HG02973 (cell line): ENCODE measurements at regions not wholly inside any gene's neighbourhood (a gene's known extent, or its start where the extent isn't known, plus 50 kb on each side); places are given as distances from the start of the nearest gene placed in this dataset.

Experiments used
- ATAC-seq: cut with Tn5 transposase; IDR thresholded peaks from one replicate; pipeline ENCODE4 v1.9.1; 2021; ENCODE audit warnings: moderate library complexity; ENCODE audit not compliant: unreplicated experiment

DNA sequence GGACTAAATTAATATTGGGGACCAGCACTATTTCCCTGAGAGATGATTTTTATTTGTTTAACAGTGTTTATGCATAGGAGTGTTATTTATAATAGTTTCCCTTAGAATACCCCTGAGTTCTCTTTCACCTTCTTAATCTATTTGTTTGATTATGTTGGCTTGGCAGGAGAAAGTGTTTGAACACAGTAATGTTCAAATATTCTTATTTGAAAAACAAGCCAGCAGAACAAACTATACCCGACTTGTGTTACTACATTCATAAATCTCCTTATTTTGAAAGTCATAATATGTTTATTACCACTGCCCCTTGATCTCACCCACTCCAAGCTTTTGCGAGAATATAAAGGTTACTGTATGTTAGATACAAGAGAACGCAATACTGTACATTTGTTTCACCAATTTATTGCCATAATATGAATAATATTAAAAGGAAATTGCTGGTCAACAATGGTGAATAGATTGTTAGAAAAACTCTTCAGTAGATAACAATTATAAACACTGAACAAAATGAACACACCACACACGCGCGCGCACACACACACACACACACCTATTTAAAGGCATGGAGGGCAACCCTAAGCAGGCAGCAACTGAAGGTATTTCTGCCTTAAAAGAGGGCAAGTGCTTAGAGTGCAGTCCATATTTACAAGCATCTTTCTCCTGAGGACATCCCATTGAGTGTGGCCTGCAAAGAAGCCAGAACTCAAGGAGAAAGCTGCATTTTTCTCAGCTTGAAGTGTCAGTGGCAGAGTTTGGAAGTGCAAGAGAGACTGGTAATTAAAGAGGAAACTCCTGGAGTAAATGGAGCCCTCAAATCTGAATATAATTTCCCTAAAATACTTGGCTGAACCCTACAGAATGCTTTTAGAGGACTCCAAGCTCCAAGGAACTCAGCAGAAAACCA lies 279.4 kb upstream of the MAN1A1 start:
- no peak for ATAC-seq

DNA sequence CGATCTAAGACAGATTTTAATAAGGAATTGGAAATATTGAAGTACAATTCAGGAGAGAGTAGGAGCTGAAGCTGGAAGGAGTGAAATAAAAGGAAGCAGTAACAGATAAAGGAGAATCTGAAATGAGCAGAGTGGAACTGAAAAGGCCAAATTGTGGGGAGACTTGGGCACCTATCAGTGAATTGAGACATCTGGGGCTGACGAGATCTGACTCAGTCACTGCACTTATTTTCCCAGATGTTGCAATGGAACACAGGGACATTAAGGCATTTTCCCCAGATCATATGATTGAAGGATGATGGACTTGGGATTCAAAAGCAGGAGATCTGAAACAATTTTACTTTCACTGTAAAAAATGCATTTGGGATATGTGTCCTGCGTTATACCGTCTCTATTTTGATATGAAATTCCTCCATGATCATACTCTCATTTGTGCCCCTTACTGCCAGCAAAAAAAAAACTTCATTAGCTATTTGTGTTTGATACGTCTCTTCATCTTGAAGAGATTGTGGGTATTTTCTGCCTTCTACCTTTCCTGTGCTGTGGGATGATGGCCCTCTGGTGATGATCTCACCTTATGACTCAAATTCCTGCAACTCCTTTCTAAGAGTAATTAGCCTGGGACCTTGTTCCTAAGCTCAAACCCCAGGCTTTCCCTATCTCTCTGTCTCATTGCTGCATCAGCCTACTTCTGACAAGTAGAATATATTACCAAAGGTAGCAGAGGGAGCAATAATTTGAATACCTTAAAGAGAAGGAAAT lies 278.5 kb upstream of the MAN1A1 start:
- ATAC-seq = no peak

DNA sequence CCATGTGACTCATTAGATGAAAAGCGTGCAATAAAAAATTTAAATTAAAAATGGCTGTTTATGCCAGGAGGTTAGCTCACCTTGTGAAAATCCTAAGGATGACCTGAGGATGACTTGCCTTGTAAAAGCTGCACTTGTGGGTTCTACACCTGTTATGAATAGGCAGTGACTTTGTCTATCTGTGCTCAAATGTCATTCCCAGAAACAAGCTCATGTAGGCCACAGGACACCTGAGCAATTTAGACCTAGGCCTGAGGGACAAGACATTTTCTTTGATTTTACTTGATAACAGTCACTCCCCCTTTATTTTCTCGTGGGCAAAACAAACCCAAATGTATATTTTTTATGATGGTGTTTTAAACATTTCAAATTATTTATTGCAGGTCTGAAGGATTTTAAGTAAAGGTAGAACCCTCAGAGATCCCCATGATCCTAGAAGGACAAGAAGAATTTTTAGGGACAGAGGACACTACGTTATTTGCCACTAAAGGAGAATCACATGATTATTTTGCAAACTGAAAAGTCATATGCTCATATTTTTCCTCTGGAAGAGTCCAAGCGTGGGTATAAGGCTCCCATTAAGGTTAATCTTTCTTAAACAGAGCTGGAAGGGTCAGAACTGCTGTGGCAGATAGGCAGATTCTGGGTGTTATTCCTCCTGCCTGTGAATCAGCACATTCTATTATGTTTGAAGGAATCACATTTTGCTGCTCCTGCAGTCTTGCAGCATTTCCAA lies 277.5 kb upstream of the MAN1A1 start:
- ATAC-seq = no peak

DNA sequence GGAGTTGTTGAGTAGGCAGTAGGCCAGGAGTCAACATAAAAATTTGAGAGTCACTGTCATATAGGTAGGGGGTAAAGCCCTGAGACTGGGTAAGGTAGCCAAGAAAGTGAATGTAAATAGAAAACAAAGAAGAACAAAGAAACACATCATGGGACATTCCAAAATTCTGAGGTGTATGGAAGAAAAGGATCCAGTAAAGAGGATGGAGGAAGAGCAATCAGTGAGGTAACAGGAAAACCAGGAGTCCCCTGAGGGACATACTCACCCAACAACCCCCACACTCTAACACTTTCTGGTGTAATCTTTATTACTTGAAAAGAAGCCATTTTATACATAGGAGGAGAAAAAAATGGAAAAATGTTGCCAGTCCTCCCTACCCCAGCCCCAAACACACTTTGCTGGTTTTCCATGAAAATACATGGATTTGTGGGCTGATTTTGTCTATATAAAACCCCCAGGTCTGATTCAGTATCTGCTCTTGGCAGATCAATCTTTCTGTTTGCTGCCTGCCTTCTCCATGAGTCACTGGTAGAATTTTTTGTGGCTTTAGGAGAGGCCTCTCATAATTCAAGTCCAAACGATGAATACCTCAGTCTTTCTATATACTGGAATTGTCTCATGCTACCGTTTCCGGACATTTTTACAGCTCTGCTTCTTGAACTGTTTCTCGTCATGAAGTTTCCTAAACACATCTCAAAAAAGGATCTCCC lies 271.4 kb upstream of the MAN1A1 start:
- no peak for ATAC-seq

DNA sequence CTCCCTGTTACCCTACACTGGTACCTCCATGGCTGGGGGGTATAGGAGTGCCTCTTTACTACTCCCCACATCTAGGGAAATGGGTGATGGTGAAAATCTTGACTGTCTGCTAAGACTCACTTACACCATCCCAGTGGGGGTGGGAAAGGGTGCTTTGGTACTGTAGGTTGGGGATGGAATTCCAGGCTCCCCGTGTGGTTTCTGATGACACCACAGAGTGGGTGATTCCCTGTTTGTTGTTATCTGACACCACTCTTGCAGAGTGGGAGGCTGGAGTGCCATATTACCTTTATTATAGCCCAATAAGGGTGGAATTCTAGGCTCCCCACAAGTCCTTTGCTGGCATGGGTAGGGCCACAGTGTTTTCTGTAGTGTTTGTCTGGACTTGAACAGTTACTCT lies 264.6 kb upstream of the MAN1A1 start:
- ATAC-seq = no peak

DNA sequence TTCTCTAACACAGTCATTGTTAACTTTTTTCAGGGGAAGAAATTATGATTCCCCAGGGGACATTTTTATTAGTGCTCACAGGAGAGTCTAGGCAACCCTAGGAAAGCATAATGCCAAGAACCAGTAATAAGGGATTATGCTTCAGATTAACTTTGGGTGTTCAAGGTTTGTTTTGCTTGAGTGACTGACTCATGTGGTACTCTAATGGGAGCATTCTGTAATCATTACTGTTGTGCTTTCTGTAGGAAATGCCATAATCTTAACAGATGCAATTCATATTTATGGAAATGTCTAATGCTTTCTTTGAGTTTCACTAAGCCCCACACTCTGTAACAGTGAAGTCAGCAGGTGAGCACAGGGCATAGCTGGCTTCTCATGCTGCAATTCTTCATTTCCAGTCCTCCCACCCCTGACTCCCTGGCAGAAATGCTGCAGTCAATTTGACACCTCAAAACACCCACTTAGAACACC lies 263.4 kb upstream of the MAN1A1 start:
- no peak for ATAC-seq

DNA sequence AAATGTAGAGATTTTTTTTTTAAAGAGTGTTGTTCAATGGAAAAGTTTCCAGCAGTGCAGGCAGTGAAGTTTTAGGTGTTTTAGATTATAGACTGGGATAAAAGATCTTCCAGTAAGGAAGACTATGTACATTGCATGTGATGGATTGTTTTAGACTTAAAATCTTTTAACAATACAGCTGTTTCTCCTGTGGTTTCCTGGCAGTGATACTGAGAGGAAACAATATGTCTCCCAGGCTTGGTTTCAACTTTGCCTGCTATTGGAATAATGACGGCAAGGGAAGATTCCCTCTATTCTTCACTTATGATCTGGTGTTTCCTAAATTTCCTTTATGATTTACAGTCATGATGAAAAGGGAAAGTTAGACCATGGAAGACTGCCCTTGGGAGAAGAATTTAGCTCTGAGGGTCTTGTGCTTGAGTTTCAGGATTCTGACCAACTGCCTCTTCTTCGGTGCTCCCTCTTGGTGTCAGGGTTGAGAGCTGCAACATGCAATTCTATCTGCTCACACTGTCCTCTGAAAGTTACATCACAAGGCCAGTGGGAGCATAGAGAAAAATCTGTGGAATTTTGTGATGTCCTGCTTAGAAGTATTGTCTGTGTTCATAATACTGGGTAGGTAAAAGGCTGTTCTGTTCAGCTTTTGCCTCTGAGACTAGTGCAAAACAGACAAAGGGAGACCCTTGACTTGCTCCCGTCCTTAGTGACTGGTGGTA lies 262.8 kb upstream of the MAN1A1 start:
- no peak for ATAC-seq

DNA sequence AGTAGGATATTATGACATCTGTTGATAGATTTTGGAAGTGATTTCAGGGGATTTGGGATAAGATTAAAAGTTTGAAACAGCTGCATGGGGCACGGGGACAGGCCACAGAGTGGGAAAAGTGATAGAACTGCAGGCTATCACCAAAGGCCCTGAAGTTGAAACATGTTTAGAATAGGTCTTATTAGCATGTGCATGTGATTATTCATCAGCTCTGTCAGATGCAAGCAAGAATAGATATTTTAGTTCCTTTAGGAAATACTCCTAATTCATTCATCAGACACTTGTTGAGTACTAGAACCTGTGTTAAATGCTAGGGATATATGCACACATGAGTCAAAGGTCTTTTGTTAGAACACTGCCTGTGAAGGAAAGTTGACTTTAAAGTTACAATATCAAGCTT lies 261.2 kb upstream of the MAN1A1 start:
- ATAC-seq = no peak

DNA sequence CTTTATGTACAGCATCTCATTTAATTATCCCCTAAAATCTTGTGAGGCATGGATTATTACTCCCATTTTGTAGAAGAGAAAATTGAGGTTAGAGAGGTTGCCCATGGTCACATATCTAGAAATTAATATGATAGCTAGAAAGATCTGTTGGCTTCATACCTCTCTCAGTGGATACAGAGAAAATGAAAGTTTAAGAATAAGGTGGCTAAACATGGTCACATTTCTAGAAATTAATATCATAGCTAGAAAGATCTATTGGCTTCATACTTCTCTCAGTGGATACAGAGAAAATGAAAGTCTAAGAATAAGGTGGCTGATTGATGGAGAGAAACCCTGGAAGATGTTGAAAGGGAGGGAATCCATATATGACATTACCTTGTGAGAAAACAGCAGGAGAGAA lies 260.7 kb upstream of the MAN1A1 start:
- ATAC-seq = no peak

DNA sequence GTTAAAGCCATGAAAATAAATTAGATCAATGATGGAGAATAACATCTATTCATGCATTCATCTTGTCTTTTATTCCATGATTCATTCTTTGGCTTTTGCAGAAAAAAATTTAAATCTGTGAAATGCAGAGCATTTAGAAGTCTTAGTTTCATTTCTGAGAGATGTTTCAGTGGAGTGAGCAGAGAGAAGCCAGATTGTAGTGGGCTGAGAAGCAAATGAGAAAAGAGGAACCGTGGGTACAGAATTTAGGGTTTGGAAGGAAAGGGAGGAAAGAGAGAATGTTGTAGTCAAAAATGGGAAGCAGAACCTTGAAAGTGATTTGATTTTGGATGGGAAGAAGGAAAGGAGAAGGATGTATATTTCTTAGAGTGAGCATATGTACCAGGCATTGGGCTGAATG lies 260.3 kb upstream of the MAN1A1 start:
- ATAC-seq = no peak

DNA sequence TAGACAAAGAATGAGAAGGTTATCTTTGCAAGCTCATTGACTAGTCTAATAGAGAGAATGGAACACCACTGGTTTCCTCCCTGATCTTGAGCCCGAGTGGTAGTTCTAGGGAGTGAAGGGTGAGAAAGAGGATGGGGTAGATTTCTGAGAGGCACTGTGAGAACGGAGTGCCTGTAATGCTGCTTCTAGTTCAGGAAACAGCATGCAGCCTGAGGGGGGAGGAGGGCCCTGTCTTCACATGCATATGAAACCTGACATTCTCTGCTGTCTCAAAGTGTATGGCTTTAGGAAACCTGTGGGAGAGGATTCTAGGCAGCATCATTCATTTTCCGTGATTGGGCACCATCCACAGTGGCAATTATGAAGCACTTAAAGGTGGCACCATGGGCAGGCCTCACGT lies 259.4 kb upstream of the MAN1A1 start:
- ATAC-seq = no peak

DNA sequence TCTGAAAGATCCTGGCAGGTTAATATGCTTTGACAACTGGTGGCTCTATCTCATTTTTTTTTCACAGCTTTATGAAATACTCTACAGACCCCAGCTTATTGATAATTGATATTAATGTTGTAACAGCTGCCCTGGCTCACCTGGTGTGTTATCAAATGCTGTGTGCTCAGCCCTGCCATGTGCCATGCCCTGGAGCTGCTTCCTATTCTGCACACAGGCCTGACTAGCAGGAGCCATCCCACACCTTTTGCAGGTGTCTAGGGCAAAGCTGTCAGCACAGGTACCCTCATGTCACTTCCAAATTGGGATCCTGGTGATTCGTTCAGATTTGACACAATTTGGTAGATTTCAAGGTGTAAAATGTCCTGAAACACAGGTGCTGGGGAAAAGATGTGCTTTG lies 254.6 kb upstream of the MAN1A1 start:
- no peak for ATAC-seq

DNA sequence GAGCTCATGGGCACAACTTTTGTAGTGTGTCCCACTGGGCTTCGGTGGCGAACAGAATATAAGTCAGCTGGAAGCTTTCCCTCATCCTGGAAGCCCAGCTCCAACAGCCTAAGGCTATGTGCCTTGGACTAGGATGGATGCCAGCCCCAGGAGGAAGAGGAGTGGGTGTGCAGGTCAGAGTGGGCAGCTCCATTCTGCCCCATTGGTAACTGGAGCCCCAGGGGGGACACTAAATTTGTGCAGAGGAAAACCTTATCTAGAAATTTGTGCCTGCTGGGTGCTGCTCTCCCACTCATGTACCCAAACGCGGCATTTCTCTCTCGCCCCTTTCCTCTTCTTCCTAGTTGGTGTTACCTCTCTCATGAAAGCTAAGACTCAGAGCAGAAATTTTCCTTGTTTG lies 253.9 kb upstream of the MAN1A1 start:
- ATAC-seq = no peak

DNA sequence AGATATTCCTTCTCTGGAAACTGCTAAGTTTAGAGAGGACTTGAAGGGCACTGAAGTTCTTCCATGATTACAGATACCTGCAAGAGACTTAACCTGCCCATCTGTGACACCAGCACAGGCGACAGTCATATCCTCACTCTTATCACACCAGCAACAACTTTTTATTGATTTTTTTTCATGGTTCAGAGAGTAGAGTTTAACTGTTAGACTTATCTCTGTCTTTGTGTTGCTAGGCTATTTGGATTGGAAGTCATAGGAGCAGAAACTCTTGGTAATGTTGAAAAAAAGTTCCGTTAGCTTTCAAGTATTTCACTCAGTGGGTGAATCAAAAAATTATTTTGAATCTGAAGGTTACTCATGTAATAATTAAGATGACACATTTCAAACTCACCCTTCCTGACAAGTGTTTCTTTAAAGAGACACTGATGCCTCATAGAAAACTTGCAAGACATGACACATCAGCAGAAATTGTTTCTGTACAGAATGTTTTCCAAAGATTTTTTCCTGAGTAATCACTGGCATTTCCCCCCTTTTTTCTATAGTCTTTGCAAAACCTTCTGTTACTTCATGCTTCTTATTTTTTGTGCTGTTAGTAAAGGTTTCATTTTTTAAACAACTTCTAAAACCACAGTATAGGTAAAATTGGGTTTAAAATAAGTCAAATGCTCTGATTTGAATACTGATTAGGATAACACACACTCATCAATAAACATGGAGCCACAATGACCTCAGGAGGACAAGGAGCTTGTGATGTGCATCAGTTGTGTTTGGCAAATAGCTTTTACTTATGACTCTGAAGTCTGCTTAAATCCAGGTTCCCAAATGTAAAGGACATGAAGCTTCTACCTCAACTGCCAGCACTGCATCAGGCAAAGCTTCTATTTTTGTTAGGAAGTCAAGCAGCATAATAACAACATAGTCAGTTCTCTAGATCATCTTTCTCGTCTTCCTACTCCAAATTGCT lies 252.9 kb upstream of the MAN1A1 start:
- no peak for ATAC-seq

DNA sequence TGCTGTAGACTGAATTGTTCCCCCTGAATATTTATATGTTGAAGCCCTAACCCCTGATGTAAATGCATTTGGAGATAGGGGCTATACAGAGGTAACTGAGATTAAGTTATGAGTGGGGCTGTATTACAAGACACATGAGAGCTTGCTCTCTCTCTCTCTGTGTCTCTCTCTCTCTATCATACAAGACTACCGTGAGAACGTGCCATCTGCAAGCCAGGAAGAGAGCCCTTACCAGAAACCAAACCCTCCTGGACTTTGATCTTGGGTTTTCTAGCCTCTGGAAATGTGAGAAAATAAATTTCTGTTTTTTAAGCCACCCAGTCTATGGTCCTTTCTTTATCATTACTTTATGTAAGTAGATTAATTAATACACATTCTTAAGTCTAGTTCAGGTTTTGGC lies 249.3 kb upstream of the MAN1A1 start:
- no peak for ATAC-seq

DNA sequence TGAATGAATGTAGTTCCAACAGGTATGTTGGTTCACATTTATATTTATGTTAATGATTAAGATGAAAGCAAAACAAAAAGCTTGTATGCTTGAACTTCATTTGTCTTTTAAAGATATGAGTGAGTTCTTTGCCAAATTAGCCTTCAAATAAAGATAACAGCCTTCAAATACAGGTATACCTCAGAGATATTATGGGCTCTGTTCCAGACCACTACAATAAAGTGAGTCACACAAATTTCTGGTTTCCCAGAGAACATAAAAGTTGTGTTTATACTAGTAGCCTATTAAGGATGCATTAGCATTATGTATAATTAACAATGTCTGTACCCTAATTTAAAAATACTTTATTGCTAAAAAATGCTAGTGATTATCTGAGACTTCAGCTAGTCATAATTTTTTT lies 245.3 kb upstream of the MAN1A1 start:
- no peak for ATAC-seq

DNA sequence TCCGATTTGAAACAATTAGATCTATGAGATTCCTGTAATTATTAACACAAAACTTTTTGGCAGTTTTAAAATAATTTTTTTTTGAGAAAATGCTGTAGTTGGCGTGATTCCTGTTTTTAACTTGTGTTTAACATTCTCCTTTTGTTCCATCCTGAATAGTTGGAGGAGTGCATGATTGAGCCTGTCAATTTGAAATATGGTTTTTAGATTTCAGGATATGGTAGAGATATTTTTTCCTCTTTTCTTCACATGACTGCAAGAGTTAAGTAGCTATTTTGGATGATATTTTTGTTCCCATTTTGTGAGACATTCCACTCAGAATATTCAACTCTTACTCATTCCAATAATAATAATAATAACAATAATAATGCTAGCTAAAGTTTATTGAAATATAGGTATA lies 241.7 kb upstream of the MAN1A1 start:
- ATAC-seq = no peak

DNA sequence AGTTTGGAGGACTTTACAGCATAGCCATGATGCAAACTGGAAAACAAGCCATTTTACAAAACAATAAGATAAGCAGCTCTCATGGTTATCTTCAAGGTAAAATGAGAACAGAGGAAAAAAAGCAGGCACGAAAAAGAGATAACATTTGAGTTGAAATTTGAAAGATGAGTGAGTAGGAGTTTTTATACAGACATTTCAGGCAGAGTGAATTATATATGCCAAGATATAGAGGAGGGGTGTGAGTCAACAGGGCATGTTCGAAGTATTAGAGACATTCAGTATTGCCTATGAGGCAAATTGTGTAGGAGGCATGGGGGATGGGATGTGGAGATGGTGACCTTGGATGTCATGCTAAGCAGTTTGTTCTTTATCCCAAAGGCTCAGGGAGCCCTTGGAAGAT lies 240.5 kb upstream of the MAN1A1 start:
- ATAC-seq = no peak

DNA sequence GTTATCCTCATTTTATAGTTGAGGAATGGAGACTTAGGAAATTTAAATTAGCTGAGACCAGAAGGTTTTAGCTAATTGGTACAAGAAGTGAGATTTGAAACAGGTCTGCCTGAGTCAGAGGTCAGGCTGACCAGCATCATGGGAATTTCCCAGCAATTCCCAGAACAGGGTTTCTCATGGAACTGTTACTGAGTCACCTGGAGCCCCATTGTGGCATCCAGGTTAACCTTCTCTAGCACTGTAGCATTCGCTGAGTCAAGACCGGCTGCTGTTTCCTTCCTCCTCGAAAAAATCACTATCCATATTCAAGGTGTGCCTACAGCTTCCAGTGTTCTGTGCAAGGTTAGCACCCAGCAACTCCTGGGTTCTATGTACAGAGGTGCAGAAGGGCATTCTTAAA lies 238.0 kb upstream of the MAN1A1 start:
- no peak for ATAC-seq
